Suppressor macrophage (primary cell): ENCODE measurements at regions not wholly inside any gene's neighbourhood (a gene's known extent, or its start where the extent isn't known, plus 50 kb on each side); places are given as distances from the start of the nearest gene placed in this dataset.

Source experiments
- DNase-seq, 4 experiments: peaks; one replicate each; pipeline ENCODE4 v3.0.0-alpha.2; 2020 to 2022

- DNase-seq = peak; percentile 35 to 72 (median 64)
Measured at GRCh38 chr5:143582869-143583268, 179.4 kb upstream of the NR3C1 start.

- DNase-seq = no peak
Measured at GRCh38 chr5:143582176-143582575, 178.7 kb upstream of the NR3C1 start.

- DNase-seq = no peak
Measured at GRCh38 chr5:143581649-143582048, 178.2 kb upstream of the NR3C1 start.

GRCh38 chr5:143581147-143581546 is 177.7 kb upstream of the NR3C1 start:
- DNase-seq = no peak

- DNase-seq = peak in 1 of 4 experiments; percentile 24
Measured at GRCh38 chr5:143576711-143577484, 173.4 kb upstream of the NR3C1 start.

GRCh38 chr5:143575286-143575685 is 171.8 kb upstream of the NR3C1 start:
- no peak for DNase-seq

GRCh38 chr5:143574236-143574635 is 170.8 kb upstream of the NR3C1 start:
- DNase-seq = peak in 2 of 4 experiments; percentile 25 to 46

GRCh38 chr5:143573568-143574170 is 170.2 kb upstream of the NR3C1 start:
- peak; percentile 66 to 90 (median 78) for DNase-seq

GRCh38 chr5:143572671-143573070 is 169.2 kb upstream of the NR3C1 start:
- no peak for DNase-seq

GRCh38 chr5:143571642-143572624 is 168.4 kb upstream of the NR3C1 start:
- no peak for DNase-seq

GRCh38 chr5:143570989-143571388 is 167.5 kb upstream of the NR3C1 start:
- DNase-seq = no peak

GRCh38 chr5:143569722-143570567 is 166.5 kb upstream of the NR3C1 start:
- DNase-seq = no peak

GRCh38 chr5:143569213-143569701 is 165.8 kb upstream of the NR3C1 start:
- no peak for DNase-seq

GRCh38 chr5:143567583-143568504 is 164.4 kb upstream of the NR3C1 start:
- peak in 1 of 4 experiments; percentile 30 for DNase-seq

- no peak for DNase-seq
Measured at GRCh38 chr5:143566139-143566538, 162.7 kb upstream of the NR3C1 start.

- peak; percentile 27 to 91 (median 76) for DNase-seq
Measured at GRCh38 chr5:143564417-143564816, 160.9 kb upstream of the NR3C1 start.

GRCh38 chr5:143562935-143563334 is 159.4 kb upstream of the NR3C1 start:
- no peak for DNase-seq

- DNase-seq = no peak
Measured at GRCh38 chr5:143561219-143561618, 157.7 kb upstream of the NR3C1 start.

- DNase-seq = no peak
Measured at GRCh38 chr5:143560378-143560777, 156.9 kb upstream of the NR3C1 start.

GRCh38 chr5:143559586-143560109 is 156.2 kb upstream of the NR3C1 start:
- DNase-seq = no peak
